NCI-H128 (cell line): ENCODE measurements at regions not wholly inside any gene's neighbourhood (a gene's known extent, or its start where the extent isn't known, plus 50 kb on each side); places are given as distances from the start of the nearest gene placed in this dataset.
"Not testable (repeated sequence)": the region's sequence is repeated elsewhere in the genome, so short reads cannot be mapped to it uniquely, and the experiment has no call there.

Source experiments
- DNase-seq: peaks from one replicate; lab custom pipeline; 2025; ENCODE audit not compliant: unreplicated experiment; lab: John Stamatoyannopoulos, UW

DNA sequence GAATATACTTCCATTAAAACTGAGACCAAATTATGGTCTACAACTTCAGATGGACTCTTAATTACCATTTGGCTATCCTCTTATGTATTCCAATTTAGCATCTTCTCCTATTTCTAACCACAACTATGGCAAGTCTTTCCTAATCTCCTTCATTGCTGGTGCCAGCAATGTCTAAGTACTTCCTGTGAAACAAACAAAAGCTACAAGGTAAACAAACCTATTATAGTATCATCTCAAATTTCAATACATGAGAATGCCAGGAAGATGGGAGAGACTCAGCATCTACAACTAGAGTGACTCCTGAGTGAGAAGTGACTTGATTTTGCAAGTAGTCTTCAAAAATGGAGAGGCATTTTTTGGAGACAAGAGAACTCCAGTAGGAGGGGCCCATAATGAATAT lies 202.9 kb upstream of the ATXN7L3B start:
- DNase-seq = no peak

GRCh38 chr12:74337951-74338350 lies 199.7 kb upstream of the ATXN7L3B start:
- DNase-seq = no peak

GRCh38 chr12:74339211-74339610 lies 198.4 kb upstream of the ATXN7L3B start:
- no peak for DNase-seq

DNA sequence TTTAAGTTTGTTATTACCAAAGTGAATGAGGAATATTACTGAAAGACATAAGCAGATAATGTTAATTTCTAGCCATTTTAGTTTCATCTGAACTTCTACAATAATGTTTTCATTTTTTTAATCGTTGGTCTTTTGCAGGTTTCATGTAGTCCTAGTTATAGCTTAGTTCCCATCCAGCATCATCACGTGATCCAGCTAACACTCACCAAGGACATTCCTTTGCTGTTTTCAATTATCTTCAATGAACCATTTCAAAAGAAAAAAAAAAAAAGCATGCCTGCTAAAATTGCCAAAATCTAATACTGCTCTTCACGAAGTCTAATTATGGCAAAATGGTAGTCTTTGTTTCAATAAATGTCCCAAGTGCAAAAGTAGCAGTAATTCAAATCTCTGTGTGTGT lies 187.7 kb upstream of the ATXN7L3B start:
- DNase-seq = no peak

DNA sequence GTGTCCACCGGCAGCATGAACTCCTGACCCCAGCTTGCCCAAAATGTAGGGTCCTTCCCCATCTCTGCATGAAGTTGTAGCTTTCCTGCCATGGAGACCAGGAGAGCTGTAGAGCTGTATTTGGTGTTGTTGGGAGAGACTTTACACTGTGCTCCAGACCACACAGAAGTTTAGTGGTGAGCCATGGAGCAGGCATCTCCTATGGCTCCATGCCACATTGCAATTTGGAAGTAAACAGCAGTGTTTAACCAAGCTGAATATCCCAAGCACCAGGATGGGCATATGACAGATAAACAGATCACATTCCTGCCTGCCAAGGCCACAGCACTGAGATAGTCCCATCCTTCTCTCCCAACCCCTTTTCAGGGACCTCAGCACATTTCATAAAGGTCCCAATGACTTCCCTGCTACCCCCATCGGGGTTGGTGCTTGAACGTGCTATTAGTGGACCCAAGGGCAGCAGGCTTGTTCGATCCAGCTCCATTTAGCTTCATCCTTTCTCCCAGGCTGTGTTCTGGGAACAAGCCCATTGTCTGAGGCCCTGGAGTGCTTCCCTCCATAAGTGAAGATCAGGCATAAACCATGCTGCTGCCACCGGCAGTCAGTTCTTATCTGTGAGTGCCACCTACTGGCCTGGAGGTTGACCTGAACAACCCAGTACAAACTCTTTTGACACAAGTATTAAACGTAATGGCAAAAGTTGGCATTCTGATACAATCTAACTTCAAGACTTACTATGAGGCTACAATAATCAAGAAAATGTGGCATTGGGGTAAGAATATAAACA lies 172.3 kb upstream of the ATXN7L3B start:
- no peak for DNase-seq

- no peak for DNase-seq
These were observed 166.9 kb upstream of the ATXN7L3B start for GRCh38 chr12:74370608-74371216.

GRCh38 chr12:74379114-74379513 lies 158.5 kb upstream of the ATXN7L3B start:
- no peak for DNase-seq

DNA sequence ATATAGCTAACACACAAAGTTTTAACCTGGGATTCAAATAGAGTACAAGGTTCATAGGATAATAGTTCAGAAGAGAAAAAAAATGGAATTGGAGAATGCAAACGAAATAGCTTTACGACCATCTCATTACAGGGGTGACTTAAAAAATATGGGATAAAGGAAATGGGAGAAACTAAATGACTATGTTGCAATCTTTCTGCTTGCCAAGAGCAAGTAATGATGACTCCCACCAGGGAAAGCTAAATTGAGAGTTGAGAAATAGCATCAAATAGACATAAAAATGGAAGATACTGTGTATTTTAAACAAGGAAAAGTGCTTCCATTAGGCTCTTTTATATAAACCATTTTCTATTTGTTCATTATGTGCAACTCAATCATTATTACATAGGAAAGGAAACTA lies 155.7 kb upstream of the ATXN7L3B start:
- DNase-seq = no peak

- no peak for DNase-seq
These were observed 154.7 kb upstream of the ATXN7L3B start for GRCh38 chr12:74382983-74383382.

- DNase-seq = no peak
These were observed 146.4 kb upstream of the ATXN7L3B start for GRCh38 chr12:74391283-74391682.

- DNase-seq = no peak
These were observed 144.4 kb upstream of the ATXN7L3B start for GRCh38 chr12:74393272-74393671.

DNA sequence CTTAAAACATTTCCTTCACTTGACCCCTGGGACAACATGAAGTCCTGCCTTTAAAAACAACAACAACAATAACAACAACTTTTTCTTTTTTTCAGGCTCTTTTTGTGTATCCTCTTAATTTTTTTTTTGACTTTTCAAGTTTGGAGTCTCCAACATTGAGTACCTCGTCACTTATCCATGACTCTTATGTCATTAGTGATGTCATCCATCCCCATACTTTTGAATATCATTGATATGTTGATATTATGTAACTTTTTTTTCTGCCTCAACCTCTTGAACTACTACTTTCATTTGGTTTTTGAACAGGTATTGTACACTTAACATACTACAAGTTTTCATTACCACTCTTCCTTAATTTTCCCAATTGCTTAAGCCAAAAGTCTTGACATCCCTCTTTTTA lies 143.0 kb upstream of the ATXN7L3B start:
- DNase-seq = no peak

DNA sequence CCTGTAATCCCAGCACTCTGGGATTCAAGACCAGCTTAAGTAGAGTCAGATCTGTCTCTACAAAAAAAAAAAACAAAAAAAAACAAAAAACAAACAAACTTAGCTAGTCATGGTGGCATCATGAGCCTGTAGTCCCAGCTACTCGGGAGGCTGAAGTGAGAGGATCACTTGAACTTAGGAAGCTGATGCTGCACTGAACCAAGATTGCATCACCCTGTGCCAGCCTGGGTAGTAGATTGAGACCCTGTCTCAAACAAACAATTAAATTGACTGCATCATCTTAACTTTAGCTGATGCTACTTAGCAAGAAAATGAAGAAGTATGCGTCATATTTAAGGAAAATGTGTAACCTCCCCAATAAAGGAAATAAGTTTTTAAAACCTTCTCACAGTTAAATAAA lies 136.6 kb upstream of the ATXN7L3B start:
- no peak for DNase-seq

DNA sequence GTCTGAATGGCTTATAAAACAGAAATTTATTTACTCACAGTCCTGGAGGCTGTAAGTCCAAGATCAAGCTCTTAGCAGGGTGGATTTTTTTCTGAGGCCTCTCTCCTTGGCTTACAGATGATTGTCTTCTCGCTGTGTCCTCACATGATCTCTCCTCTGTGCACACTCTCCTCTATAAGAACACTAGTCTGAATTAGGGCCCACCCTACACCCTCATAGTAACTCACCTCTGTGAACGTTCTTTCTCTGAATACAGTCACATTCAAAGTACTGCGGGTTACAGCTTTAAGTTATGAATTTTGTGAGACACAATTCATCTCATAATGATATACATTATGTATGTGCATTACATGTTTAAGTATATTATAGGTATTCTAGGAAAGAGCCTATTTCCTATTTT lies 135.7 kb upstream of the ATXN7L3B start:
- no peak for DNase-seq

DNA sequence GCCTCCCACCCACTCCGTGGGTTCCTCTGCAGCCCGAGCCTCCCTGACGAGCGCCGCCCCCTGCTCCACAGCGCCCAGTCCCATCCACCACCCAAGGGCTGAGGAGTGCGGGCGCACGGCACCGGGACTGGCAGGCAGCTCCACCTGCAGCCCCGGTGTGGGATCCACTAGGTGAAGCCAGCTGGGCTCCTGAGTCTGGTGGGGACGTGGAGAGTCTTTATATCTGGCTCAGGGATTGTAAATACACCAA lies 134.5 kb upstream of the ATXN7L3B start:
- DNase-seq = not testable (repeated sequence)

- no peak for DNase-seq
These were observed 129.0 kb upstream of the ATXN7L3B start for GRCh38 chr12:74408601-74409166.

DNA sequence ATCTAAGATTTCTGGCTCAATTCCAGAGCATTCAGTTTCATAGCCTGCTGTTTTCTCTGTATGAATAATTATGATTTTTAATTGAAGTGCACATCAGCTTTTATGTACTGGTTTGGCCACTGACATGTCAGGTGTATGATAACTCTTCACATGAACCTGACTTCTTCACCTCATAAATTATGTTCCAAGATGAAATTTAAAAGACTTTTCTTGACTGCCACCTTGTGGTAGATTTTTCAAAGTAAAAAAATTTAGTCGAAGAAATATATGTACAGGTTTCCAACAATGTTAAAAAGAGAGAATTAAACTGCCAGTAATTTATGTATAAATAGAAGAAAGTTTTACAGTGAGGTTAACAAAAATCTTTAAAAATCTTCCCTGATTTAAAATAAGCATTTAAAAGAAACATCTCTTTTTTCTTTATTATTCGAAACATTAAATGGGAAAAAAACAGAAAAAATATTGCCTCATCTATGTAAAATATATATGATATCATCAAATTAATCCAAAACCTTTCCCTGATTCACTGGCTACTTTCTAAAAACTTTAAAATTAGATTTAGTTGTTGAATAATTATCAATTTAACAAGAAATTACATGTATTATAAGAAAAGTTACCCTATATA lies 124.9 kb upstream of the ATXN7L3B start:
- peak; percentile 6 for DNase-seq

- no peak for DNase-seq
These were observed 122.0 kb upstream of the ATXN7L3B start for GRCh38 chr12:74415633-74416032.

- DNase-seq = no peak
These were observed 119.1 kb upstream of the ATXN7L3B start for GRCh38 chr12:74418573-74418972.

- no peak for DNase-seq
These were observed 112.9 kb upstream of the ATXN7L3B start for GRCh38 chr12:74424778-74425177.

DNA sequence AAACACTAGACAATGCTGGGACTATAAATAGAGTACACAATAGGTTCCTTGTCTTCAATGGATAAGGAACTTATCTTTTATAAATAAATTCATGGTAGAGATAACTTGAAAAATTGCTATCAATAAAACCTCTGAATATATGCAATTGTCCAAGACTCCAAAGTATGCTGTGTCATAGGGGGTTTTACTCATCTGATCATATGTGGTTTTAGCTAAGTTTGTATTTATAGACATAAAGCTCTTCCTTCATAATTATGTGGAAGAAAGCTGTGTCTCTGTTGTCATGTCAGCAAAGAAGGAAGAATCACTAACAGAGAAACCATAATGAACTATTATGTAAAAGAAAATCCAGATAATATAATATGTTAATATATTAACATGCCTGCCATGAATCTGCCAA lies 111.5 kb upstream of the ATXN7L3B start:
- no peak for DNase-seq

GRCh38 chr12:74429535-74429934 lies 108.1 kb upstream of the ATXN7L3B start:
- DNase-seq = no peak
